ENCODE measurements at regions not wholly inside any gene's neighbourhood (a gene's known extent, or its start where the extent isn't known, plus 50 kb on each side); places are given as distances from the start of the nearest gene placed in this dataset.

DNA sequence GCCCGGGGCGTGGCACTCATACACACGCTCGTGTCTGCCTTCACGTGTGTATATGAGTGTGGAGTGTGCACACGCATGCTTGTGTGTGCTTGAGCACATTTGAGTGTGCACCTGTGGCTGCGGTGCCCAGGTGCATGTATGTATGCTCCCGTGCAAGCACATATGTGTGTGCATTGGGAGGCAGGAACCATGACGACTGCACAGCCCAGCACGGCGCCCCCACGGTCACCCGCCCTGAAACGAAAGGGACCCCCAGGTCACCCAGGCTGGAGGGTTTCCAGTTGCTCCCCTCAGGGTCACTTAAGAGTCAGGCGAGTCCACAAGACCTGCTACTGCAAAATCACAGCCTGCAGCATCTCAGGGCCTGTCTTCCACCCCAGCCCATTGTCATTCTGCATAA, 94.7 kb downstream of the YTHDF1 start:
- 40 to 47% methylated on average over 12 to 15 of the region's 15 CpGs for WGBS, 2 experiments (ENCODE audit: low coverage in 1 of 2, low lambda C conversion rate in 2 of 2, missing lambda C conversion rate in 2 of 2)
- in situ Hi-C loops (cut with MboI): no loop called here
- no peaks in the 10 kb centered on the region for H3K9me3 ChIP-seq (ENCODE audit: low read depth)
- no peaks in the 10 kb centered on the region for H3K36me3 ChIP-seq (ENCODE audit: low read depth)
- no peak overlapping the region for H3K9ac ChIP-seq
- DNase-seq: no peak
- no peaks in the 10 kb centered on the region for H3K4me1 ChIP-seq (ENCODE audit: insufficient read depth)
- H3K27me3 ChIP-seq (replicated peaks; ENCODE audit: insufficient read depth): peaks cover 11% of the 10 kb centered on the region
- no peaks in the 10 kb centered on the region for H4K20me1 ChIP-seq (ENCODE audit: insufficient read depth)
- H2AFZ ChIP-seq: no peak overlapping the region
- H3K4me2 ChIP-seq (ENCODE audit: unreplicated experiment): no peak overlapping the region
- H3K9me2 ChIP-seq (ENCODE audit: insufficient read depth): no peaks in the 10 kb centered on the region
- H3K4me3 ChIP-seq: no peak overlapping the region
- H3K27ac ChIP-seq: no peak overlapping the region
- no peak for TF ChIP-seq EZH2phosphoT487 (IDR thresholded peaks at IDR 0.05; ENCODE audit: insufficient read depth, low read depth)
- TF ChIP-seq EZH2 (IDR thresholded peaks at IDR 0.05; ENCODE audit: insufficient read depth, poor library complexity, severe bottlenecking): no peak
- H3K79me2 ChIP-seq (ENCODE audit: insufficient read depth): no peaks in the 10 kb centered on the region
- H3F3A ChIP-seq (ENCODE audit: insufficient read depth): no peaks in the 10 kb centered on the region

DNA sequence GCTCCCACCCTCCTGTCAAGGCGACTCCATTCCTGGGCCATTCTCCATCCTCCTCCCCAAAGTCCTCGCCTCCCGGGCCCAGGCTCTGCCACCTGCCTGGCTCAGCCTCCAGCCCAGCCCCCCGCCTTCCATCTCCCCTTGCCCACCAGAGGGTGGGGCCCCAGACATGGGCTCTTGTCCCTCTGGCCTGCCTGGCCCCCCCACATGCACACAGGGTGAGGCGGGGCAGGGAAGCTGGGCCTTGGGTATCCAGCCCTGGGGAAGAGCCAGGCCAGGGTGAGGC, 95.2 kb downstream of the YTHDF1 start:
- Histone ChIP-seq H3K36me3 (ENCODE audit: low read depth) (no peaks in the 10 kb centered on the region), H3F3A (ENCODE audit: insufficient read depth) (no peaks in the 10 kb centered on the region), H3K4me3 (no peak overlapping the region), H3K27ac (no peak overlapping the region), H3K79me2 (ENCODE audit: insufficient read depth) (no peaks in the 10 kb centered on the region), H3K9me2 (ENCODE audit: insufficient read depth) (no peaks in the 10 kb centered on the region), H3K9me3 (ENCODE audit: low read depth) (no peaks in the 10 kb centered on the region), H3K9ac (no peak overlapping the region), H3K27me3 (replicated peaks; ENCODE audit: insufficient read depth) (peaks cover 8% of the 10 kb centered on the region), H4K20me1 (ENCODE audit: insufficient read depth) (no peaks in the 10 kb centered on the region), H3K4me2 (ENCODE audit: unreplicated experiment) (no peak overlapping the region), H3K4me1 (ENCODE audit: insufficient read depth) (no peaks in the 10 kb centered on the region), H2AFZ (no peak overlapping the region)
- 37 to 42% methylated on average over 5 of the region's 5 CpGs for WGBS, 2 experiments (ENCODE audit: low coverage in 1 of 2, low lambda C conversion rate in 2 of 2, missing lambda C conversion rate in 2 of 2)
- TF ChIP-seq EZH2 (IDR thresholded peaks at IDR 0.05; ENCODE audit: insufficient read depth, poor library complexity, severe bottlenecking): no peak
- TF ChIP-seq EZH2phosphoT487 (IDR thresholded peaks at IDR 0.05; ENCODE audit: insufficient read depth, low read depth): no peak
- DNase-seq: no peak
- in situ Hi-C loops (cut with MboI): no loop called here

DNA sequence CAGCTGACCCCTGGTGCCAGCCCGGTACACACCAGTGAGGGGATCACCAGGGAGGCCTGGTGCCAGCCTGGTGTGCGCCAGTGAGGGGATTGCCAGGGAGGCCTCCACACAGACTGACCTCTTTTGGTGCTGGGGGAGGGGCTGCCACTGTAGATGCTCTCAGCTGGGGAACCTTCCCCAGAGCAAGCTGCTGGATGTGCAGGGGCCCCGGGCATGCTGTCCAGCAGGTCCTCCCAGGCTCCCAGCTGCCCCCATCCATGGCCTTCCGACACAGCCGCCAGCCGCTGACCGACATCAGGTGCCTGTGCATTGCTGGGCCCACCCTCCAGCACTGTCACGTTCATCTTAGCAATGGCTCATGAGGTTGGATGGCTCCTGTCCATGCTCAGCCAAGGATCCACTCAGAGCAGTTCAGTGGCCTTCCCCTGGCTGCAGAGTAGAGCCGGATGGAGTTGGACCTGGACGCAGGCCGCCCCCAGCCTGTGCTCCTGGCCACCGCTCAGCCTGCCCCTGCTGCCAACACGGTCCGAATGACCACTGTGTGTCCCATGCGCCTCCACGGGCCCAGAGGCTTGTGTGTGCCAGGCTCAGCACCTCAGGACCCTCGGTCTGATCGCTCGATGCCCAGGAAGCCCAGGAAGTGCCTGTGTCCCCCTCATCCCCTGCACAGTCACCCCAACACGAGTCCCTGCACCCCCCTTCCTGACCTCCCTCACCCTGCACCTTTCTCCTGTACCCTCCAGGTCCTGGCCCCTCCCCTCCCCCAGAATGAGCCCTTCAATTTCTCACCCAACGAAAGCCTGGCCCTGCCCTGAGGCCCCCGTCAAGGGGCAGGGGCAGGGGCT, 95.7 kb downstream of the YTHDF1 start:
- no peak overlapping the region for H3K4me2 ChIP-seq (ENCODE audit: unreplicated experiment)
- DNase-seq: no peak
- H3K9ac ChIP-seq: no peak overlapping the region
- H3K9me3 ChIP-seq (ENCODE audit: low read depth): no peaks in the 10 kb centered on the region
- H3K27me3 ChIP-seq (replicated peaks; ENCODE audit: insufficient read depth): peaks cover 8% of the 10 kb centered on the region
- no peak for TF ChIP-seq EZH2phosphoT487 (IDR thresholded peaks at IDR 0.05; ENCODE audit: insufficient read depth, low read depth)
- no peak for TF ChIP-seq EZH2 (IDR thresholded peaks at IDR 0.05; ENCODE audit: insufficient read depth, poor library complexity, severe bottlenecking)
- no peaks in the 10 kb centered on the region for H3K79me2 ChIP-seq (ENCODE audit: insufficient read depth)
- H3K4me1 ChIP-seq (ENCODE audit: insufficient read depth): no peaks in the 10 kb centered on the region
- H3K36me3 ChIP-seq (ENCODE audit: low read depth): no peaks in the 10 kb centered on the region
- no peak overlapping the region for H3K27ac ChIP-seq
- no peak overlapping the region for H3K4me3 ChIP-seq
- WGBS, 2 experiments (ENCODE audit: low coverage in 1 of 2, low lambda C conversion rate in 2 of 2, missing lambda C conversion rate in 2 of 2): 43 to 44% methylated on average over 19 to 22 of the region's 22 CpGs
- H3F3A ChIP-seq (ENCODE audit: insufficient read depth): no peaks in the 10 kb centered on the region
- no peak overlapping the region for H2AFZ ChIP-seq
- in situ Hi-C loops (cut with MboI): no loop called here
- no peaks in the 10 kb centered on the region for H3K9me2 ChIP-seq (ENCODE audit: insufficient read depth)
- H4K20me1 ChIP-seq (ENCODE audit: insufficient read depth): no peaks in the 10 kb centered on the region

DNA sequence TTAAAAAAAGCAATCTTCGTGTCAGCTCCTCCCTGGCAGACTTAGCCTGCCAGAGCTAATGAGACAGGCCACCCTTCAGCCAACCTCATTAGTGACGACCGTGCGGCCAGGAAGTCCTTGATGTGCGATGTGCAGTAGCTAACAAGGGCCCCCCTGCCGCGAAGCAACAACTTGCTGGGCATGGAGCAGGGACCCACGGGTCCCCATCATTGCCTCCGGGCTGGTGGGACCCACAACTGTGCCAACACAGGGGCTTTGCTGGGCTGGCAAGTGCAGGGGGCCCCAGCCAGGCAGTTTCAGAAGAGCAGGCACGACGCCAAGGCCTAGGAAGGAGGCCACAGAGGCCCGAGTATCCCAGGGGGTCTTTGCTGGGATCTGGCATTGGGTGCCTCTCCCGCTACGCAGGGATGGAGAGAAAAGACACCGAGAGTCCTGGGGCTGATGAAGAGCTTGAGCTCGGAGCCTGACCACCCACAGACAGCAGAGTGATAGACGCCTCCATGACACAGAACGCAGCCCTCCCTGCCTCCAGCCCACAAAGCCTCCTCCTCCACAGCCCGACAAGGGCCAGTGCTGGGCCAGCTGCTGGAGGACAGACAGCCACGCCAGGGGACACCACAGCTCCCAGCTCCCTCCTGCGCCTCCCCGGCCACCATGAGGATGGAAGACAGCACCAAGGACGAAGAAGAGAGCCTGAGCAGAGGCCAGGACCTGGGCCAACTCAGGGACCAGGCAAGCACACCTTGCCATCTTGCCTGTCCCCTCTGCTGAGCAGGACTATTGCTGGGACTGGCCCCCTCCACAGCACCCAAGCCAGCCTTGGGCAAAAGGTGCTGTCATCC, 96.6 kb downstream of the YTHDF1 start:
- in situ Hi-C loops (cut with MboI): no loop called here
- H3K4me1 ChIP-seq (ENCODE audit: insufficient read depth): no peaks in the 10 kb centered on the region
- H3K36me3 ChIP-seq (ENCODE audit: low read depth): no peaks in the 10 kb centered on the region
- no peak overlapping the region for H3K4me2 ChIP-seq (ENCODE audit: unreplicated experiment)
- H3K9me3 ChIP-seq (ENCODE audit: low read depth): no peaks in the 10 kb centered on the region
- no peaks in the 10 kb centered on the region for H4K20me1 ChIP-seq (ENCODE audit: insufficient read depth)
- peaks cover 8% of the 10 kb centered on the region for H3K27me3 ChIP-seq (replicated peaks; ENCODE audit: insufficient read depth)
- no peak overlapping the region for H3K9ac ChIP-seq
- no peaks in the 10 kb centered on the region for H3K79me2 ChIP-seq (ENCODE audit: insufficient read depth)
- H3K27ac ChIP-seq: no peak overlapping the region
- no peak for TF ChIP-seq EZH2phosphoT487 (IDR thresholded peaks at IDR 0.05; ENCODE audit: insufficient read depth, low read depth)
- no peak for TF ChIP-seq EZH2 (IDR thresholded peaks at IDR 0.05; ENCODE audit: insufficient read depth, poor library complexity, severe bottlenecking)
- H2AFZ ChIP-seq: no peak overlapping the region
- H3K4me3 ChIP-seq: no peak overlapping the region
- no peak for DNase-seq
- H3F3A ChIP-seq (ENCODE audit: insufficient read depth): no peaks in the 10 kb centered on the region
- H3K9me2 ChIP-seq (ENCODE audit: insufficient read depth): no peaks in the 10 kb centered on the region
- WGBS, 2 experiments (ENCODE audit: low coverage in 1 of 2, low lambda C conversion rate in 2 of 2, missing lambda C conversion rate in 2 of 2): 43% methylated on average over 22 to 23 of the region's 23 CpGs
